Endothelial cell of umbilical vein (primary cell): ENCODE measurements at regions not wholly inside any gene's neighbourhood (a gene's known extent, or its start where the extent isn't known, plus 50 kb on each side); places are given as distances from the start of the nearest gene placed in this dataset.

ENCODE experiments used
- BruUV-seq: library from RNA; stranded (reverse); fragments of 400-500 nt; replicated peaks from 2 replicates; lab custom pipeline; 2021; lab: Mats Ljungman, UMichigan
- CTCF ChIA-PET: fragments of 300-600, 350-600 bp; sonication (Branson Sonifier 250); formaldehyde crosslinking; loops from one replicate; lab custom pipeline; 2021; ENCODE audit warnings: antibody characterized with exemption, inconsistent platforms; lab: Charles Lee
- POLR2A ChIA-PET: fragments of 300-600, 350-600 bp; sonication (Branson Sonifier 250); formaldehyde crosslinking; loops from one replicate; lab custom pipeline; 2021; ENCODE audit warnings: antibody characterized with exemption, inconsistent platforms; lab: Charles Lee
- DNase-seq: peaks from one replicate; pipeline ENCODE4 v3.0.0-alpha.2; 2011; ENCODE audit warnings: low read depth, low spot score
- FAIRE-seq: peaks from 2 replicates; lab custom pipeline; 2011; peaks lifted over from hg19 to GRCh38; lab: Jason Lieb, UNC
- H2AFZ ChIP-seq: 2 replicates; pipeline ENCODE4 v1.6.0; 2012; ENCODE audit warnings: low read depth, low read length, control low read depth, inconsistent platforms
- H3K27ac ChIP-seq: 2 replicates; pipeline ENCODE4 v1.5.1; 2011; ENCODE audit warnings: low read depth, mild to moderate bottlenecking, control low read depth, low read length, moderate library complexity; ENCODE audit not compliant: insufficient read depth
- H3K27me3 ChIP-seq, 2 experiments: 2 replicates each; pipeline versions ENCODE4 v1.6.0 to v1.6.1; 2011; ENCODE audit warnings: low read length in 2 of 2, mixed read lengths in 1 of 2; ENCODE audit not compliant: control insufficient read depth in 2 of 2, insufficient read depth in 2 of 2
- H3K36me3 ChIP-seq, 2 experiments: 2 replicates in 1 of 2; 3 replicates in 1 of 2; pipeline ENCODE4 v1.5.1; 2011; ENCODE audit warnings: low read length in 2 of 2, mild to moderate bottlenecking in 1 of 2, moderate library complexity in 1 of 2; ENCODE audit not compliant: control insufficient read depth in 2 of 2, insufficient read depth in 2 of 2; ENCODE audit errors: extremely low read depth in 1 of 2
- H3K4me1 ChIP-seq: 3 replicates; pipeline ENCODE4 v1.5.1; 2011; ENCODE audit warnings: mild to moderate bottlenecking, low read length; ENCODE audit not compliant: control insufficient read depth, insufficient read depth; ENCODE audit errors: extremely low read depth
- H3K4me2 ChIP-seq: 2 replicates; pipeline ENCODE4 v1.6.1; 2011; ENCODE audit warnings: low read length, control low read depth, mixed read lengths; ENCODE audit not compliant: insufficient read depth
- H3K4me3 ChIP-seq, 3 experiments: fragments of 200-600 bp in 1 of 3; sonication (generic), shearing (Covaris generic) in 1 of 3; replicated peaks in 1 of 3; 2 replicates each; pipeline ENCODE4 v1.5.1; 2011 to 2016; ENCODE audit warnings: control low read depth in 3 of 3, low read length in 3 of 3, mild to moderate bottlenecking in 2 of 3, inconsistent platforms in 1 of 3, low read depth in 1 of 3, moderate library complexity in 1 of 3; ENCODE audit not compliant: insufficient read depth in 1 of 3
- H3K79me2 ChIP-seq: 2 replicates; pipeline ENCODE4 v1.6.0; 2012; ENCODE audit warnings: low read length, inconsistent platforms; ENCODE audit not compliant: control insufficient read depth, insufficient read depth
- H3K9ac ChIP-seq: replicated peaks from 2 replicates; pipeline ENCODE3; 2011; ENCODE audit warnings: low read length, control low read depth; ENCODE audit not compliant: insufficient read depth; ENCODE audit errors: extremely low read depth
- H3K9me1 ChIP-seq: replicated peaks from 3 replicates; pipeline ENCODE4 v1.6.0; 2011; ENCODE audit warnings: mild to moderate bottlenecking, low read length; ENCODE audit not compliant: control insufficient read depth, insufficient read depth; ENCODE audit errors: extremely low read depth
- H3K9me3 ChIP-seq: replicated peaks from 2 replicates; pipeline ENCODE4 v1.5.1; 2012; ENCODE audit warnings: low read length, inconsistent platforms; ENCODE audit not compliant: control insufficient read depth, insufficient read depth
- H4K20me1 ChIP-seq: replicated peaks from 2 replicates; pipeline ENCODE3; 2011; ENCODE audit warnings: mild to moderate bottlenecking, low read length; ENCODE audit not compliant: control insufficient read depth, insufficient read depth; ENCODE audit errors: extremely low read depth
- CTCF ChIP-seq, 2 donors: IDR thresholded peaks; 1 replicate in 1 of 2; 2 replicates in 1 of 2; pipeline ENCODE4 v1.5.1; 2011; ENCODE audit warnings: low read length in 2 of 2, mild to moderate bottlenecking in 2 of 2, moderate library complexity in 2 of 2, control low read depth in 1 of 2, inconsistent platforms in 1 of 2, low read depth in 1 of 2; ENCODE audit not compliant: insufficient read depth in 1 of 2; ENCODE audit errors: extremely low read depth in 1 of 2
- EZH2 ChIP-seq: IDR thresholded peaks from 2 replicates; pipeline ENCODE4 v1.6.1; 2012; ENCODE audit warnings: borderline replicate concordance, low read depth, mild to moderate bottlenecking, moderate library complexity, low read length, inconsistent platforms; ENCODE audit not compliant: severe bottlenecking
- FOS ChIP-seq: IDR thresholded peaks from 2 replicates; pipeline ENCODE4 v1.6.1; 2011; ENCODE audit warnings: mild to moderate bottlenecking, low read length, moderate library complexity, borderline replicate concordance; ENCODE audit not compliant: insufficient read depth
- GATA2 ChIP-seq: IDR thresholded peaks from 2 replicates; pipeline ENCODE4 v1.7.0; 2011; ENCODE audit warnings: low read depth, mild to moderate bottlenecking, moderate library complexity, mixed read lengths, low read length; ENCODE audit not compliant: insufficient read length, insufficient read depth
- JUN ChIP-seq: IDR thresholded peaks from 2 replicates; pipeline ENCODE4 v1.6.1; 2011; ENCODE audit warnings: borderline replicate concordance, low read depth; ENCODE audit not compliant: insufficient read length, insufficient read depth
- MYC ChIP-seq: IDR thresholded peaks from one replicate; pipeline ENCODE4 v1.6.1; 2011; ENCODE audit warnings: mild to moderate bottlenecking, low read depth, low read length
- POLR2A ChIP-seq: IDR thresholded peaks from 2 replicates; pipeline ENCODE4 v1.6.1; 2012; ENCODE audit warnings: low read depth, mild to moderate bottlenecking, control low read depth, low read length
- POLR2AphosphoS5 ChIP-seq: IDR thresholded peaks from 2 replicates; pipeline ENCODE4 v1.6.1; 2012; ENCODE audit warnings: low read depth, mild to moderate bottlenecking, control low read depth, low read length, moderate library complexity; ENCODE audit not compliant: insufficient read depth
- dilution Hi-C: fragments of 300-500 bp; cut with MboI; formaldehyde crosslinking; loops from one replicate; pipeline ENCODE4 v1.15.0; 2019; ENCODE audit warnings: low sequenced_read_pairs; ENCODE audit not compliant: extremely low pct_ligation_motif_present
- intact Hi-C: fragments of 100-400 bp; cut with micrococcal nuclease; formaldehyde crosslinking; loops from one replicate; pipeline ENCODE4 v1.10.0; 2022
- TF ChIP-seq, protein P1 (sequence below): IDR thresholded peaks from 2 replicates; pipeline ENCODE4 v1.6.1; 2011; ENCODE audit not compliant: insufficient read depth, insufficient read length

- CTCF ChIA-PET: no interaction called here
- H3K4me3 ChIP-seq: no peak overlapping the region
- BruUV-seq: no TSS peak
- H3K9me1 ChIP-seq: no peaks in the 10 kb centered on the region
- no peak overlapping the region for H3K9ac ChIP-seq
- no peaks in the 10 kb centered on the region for H3K9me3 ChIP-seq
- dilution Hi-C loops: no loop called here
- no peaks in the 10 kb centered on the region for H3K79me2 ChIP-seq
- H3K4me2 ChIP-seq: no peak overlapping the region
- no peak overlapping the region for H2AFZ ChIP-seq
- H3K36me3 ChIP-seq: no peaks in the 10 kb centered on the region
- DNase-seq: no peak
- peaks cover 4 to 6% of the 10 kb centered on the region in 2 experiments for H3K27me3 ChIP-seq
- H3K27ac ChIP-seq: no peak overlapping the region
- no peaks in the 10 kb centered on the region for H4K20me1 ChIP-seq
- POLR2A ChIA-PET: no interaction called here
- no peak for TF ChIP-seq FOS
- TF ChIP-seq POLR2AphosphoS5: no peak
- TF ChIP-seq, protein P1, sequence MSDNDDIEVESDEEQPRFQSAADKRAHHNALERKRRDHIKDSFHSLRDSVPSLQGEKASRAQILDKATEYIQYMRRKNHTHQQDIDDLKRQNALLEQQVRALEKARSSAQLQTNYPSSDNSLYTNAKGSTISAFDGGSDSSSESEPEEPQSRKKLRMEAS: no peak
- no peak for TF ChIP-seq POLR2A
- no peak for TF ChIP-seq EZH2
- no peak for TF ChIP-seq JUN
- TF ChIP-seq GATA2: no peak
- TF ChIP-seq MYC: no peak
- no peak for TF ChIP-seq CTCF (IDR thresholded peaks at IDR 0.05; ENCODE audit: extremely low read depth in 1 of 2, insufficient read depth in 1 of 2, low read depth in 1 of 2, low read length in 2 of 2)
- intact Hi-C loops: no loop called here
- H3K4me1 ChIP-seq: no peaks in the 10 kb centered on the region
- no peak for FAIRE-seq
Measured at GRCh38 chr9:93857528-93857927, 97.6 kb downstream of the BARX1 start.
